Type B pancreatic cell (in vitro differentiated cells): ENCODE measurements at regions not wholly inside any gene's neighbourhood (a gene's known extent, or its start where the extent isn't known, plus 50 kb on each side); places are given as distances from the start of the nearest gene placed in this dataset.

Experiments used
- DNase-seq: peaks from one replicate; pipeline ENCODE4 v3.0.0; 2021; ENCODE audit warnings: mixed read lengths; ENCODE audit not compliant: unreplicated experiment; ENCODE audit errors: extremely low spot score
- H3K27ac Mint-ChIP-seq: 2 replicates; pipeline ENCODE4 v1.8.0; 2021; ENCODE audit warnings: mild to moderate bottlenecking, mixed read lengths
- H3K27me3 Mint-ChIP-seq: 2 replicates; pipeline ENCODE4 v1.8.0; 2021; ENCODE audit warnings: mixed read lengths
- H3K36me3 Mint-ChIP-seq: 2 replicates; pipeline ENCODE4 v1.8.0; 2021; ENCODE audit warnings: mixed read lengths
- H3K4me1 Mint-ChIP-seq: one replicate; pipeline ENCODE4 v1.8.0; 2021; ENCODE audit warnings: mixed read lengths; ENCODE audit not compliant: unreplicated experiment
- H3K4me3 Mint-ChIP-seq: 2 replicates; pipeline ENCODE4 v1.8.0; 2021; ENCODE audit warnings: mild to moderate bottlenecking, mixed read lengths
- H3K9me3 Mint-ChIP-seq: 2 replicates; pipeline ENCODE4 v1.8.0; 2021; ENCODE audit warnings: mixed read lengths
- TF ChIP-seq, protein P1 (sequence below): fragments of 200-600 bp; sonication (generic); conservative IDR thresholded peaks from 2 replicates; pipeline ENCODE4 v1.5.0; 2021; ENCODE audit warnings: antibody characterized with exemption, mild to moderate bottlenecking

DNA sequence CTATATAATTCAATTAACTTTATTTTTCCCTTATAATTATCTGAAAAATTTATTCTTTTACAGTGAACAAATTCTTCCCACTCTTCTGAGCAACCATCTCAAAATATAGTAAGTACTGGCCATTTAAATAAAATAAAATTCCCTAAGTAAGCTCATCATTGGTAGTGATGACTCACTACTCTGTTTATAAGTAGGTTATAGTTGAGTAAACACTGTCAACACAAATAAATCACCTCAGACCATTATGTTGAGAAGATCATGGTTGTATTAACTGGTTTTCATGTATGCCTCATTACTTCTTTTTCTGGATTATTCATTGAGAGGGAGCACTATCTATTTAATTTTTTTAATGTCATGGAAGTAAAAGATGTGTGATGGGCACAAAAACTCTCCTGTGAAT is 220.5 kb downstream of the SEC23A start:
- TF ChIP-seq, protein P1, sequence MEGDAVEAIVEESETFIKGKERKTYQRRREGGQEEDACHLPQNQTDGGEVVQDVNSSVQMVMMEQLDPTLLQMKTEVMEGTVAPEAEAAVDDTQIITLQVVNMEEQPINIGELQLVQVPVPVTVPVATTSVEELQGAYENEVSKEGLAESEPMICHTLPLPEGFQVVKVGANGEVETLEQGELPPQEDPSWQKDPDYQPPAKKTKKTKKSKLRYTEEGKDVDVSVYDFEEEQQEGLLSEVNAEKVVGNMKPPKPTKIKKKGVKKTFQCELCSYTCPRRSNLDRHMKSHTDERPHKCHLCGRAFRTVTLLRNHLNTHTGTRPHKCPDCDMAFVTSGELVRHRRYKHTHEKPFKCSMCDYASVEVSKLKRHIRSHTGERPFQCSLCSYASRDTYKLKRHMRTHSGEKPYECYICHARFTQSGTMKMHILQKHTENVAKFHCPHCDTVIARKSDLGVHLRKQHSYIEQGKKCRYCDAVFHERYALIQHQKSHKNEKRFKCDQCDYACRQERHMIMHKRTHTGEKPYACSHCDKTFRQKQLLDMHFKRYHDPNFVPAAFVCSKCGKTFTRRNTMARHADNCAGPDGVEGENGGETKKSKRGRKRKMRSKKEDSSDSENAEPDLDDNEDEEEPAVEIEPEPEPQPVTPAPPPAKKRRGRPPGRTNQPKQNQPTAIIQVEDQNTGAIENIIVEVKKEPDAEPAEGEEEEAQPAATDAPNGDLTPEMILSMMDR, result no peak
- Mint-ChIP-seq H3K27me3 (no peaks in the 10 kb centered on the region), H3K36me3 (no peaks in the 10 kb centered on the region), H3K9me3 (peaks cover 4% of the 10 kb centered on the region), H3K4me3 (no peak overlapping the region), H3K4me1 (peaks cover 13% of the 10 kb centered on the region), H3K27ac (no peak overlapping the region)
- no peak for DNase-seq

DNA sequence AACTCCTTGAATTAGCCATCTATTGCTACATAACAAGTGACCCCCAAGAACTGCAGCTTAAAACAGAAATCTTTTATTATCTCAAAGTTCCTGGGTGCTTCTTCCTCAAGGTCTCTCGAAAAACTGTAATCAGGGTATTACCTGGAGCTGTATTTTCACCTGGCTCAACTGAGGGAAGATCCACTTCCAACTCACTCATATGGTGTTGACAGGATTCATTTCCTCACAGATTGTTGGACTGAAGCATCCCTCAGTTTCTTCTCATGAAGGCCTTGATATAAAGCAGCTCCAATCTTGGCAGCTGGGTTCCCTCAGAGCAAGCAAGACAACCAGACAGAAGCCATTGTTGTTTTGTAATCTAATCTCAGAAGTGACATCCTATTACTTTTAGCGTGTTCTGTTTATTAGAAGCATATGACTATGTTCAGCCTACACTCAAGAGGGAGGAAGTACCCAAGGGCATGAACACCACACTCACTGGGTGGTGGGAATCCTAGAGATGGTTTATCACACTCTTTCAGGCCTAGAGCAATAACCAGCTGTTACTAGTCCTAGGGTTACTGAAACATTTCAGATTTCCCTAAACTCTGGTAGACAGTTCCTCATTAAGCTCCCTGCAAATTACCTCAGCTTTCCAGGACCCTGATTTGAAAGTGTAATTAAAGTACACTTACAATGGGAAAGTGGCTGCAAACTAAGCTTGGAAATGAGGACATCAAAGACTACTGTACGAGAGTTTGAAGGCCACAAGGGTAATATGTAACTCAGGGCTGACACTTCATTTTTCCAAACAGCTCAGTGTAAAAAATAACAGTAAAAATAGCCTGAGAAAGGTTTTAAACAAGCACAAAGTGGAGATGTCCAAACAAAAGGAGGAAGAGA is 222.2 kb downstream of the SEC23A start:
- H3K27me3 Mint-ChIP-seq, result no peaks in the 10 kb centered on the region
- TF ChIP-seq, protein P1, result no peak
- no peak overlapping the region for H3K4me3 Mint-ChIP-seq
- H3K27ac Mint-ChIP-seq, result no peak overlapping the region
- peaks cover 12% of the 10 kb centered on the region for H3K4me1 Mint-ChIP-seq
- no peaks in the 10 kb centered on the region for H3K36me3 Mint-ChIP-seq
- no peak for DNase-seq
- H3K9me3 Mint-ChIP-seq, result peaks cover 4% of the 10 kb centered on the region

DNA sequence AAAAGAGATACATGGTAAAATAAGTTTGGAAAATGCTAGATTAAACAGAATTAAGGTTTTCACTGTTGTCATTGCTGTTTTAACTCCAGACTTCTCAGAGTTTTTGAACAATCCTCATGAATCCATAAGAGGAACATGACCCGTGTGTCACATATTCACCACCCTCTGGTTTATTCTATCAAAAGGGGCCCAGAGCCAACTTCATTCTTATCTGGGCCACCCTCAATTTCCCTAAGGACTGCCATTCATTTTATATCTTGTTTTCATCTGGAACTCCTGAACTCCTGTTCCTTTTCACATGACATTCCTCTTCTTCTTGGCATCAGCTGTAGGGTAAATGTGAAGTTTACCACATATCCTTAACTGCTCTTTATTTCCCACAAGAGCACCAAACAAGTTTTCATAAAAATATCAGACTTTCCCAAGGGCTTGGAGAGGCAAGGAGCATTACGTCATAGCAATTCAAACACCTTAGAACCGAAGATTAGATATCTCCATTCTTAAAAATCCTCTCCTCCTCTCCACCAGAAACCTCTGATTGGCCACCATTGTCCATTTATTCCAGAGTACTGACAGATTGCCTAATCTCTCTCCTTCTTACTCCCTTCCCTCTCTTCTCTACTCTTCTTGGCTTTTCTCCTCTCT is 225.2 kb downstream of the SEC23A start:
- Mint-ChIP-seq H3K4me1 (peaks cover 12% of the 10 kb centered on the region), H3K27me3 (no peaks in the 10 kb centered on the region), H3K4me3 (no peak overlapping the region), H3K36me3 (no peaks in the 10 kb centered on the region), H3K27ac (no peak overlapping the region), H3K9me3 (peaks cover 4% of the 10 kb centered on the region)
- TF ChIP-seq, protein P1, result no peak
- DNase-seq, result no peak

DNA sequence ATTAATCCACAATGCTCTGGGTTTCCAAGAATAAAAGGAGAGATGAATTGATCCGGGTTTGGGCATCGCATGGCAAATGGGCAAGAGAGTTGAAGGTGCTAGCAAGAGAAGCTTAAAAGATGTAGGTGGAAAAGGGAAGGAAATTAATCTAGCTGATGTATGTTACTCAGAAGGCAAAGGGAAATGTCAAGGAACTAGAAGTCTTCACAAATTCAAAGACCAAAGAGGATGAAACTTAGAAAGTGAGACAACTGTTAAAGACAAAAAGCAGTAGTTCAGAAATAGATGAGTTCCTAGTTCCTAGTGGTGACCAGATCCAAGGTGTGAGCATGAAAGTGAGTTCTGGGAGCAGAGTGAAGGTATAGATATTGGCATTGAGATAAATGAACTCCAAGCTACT is 228.3 kb downstream of the SEC23A start:
- no peak overlapping the region for H3K27ac Mint-ChIP-seq
- no peak overlapping the region for H3K4me3 Mint-ChIP-seq
- peaks cover 4% of the 10 kb centered on the region for H3K9me3 Mint-ChIP-seq
- no peaks in the 10 kb centered on the region for H3K27me3 Mint-ChIP-seq
- H3K36me3 Mint-ChIP-seq, result no peaks in the 10 kb centered on the region
- TF ChIP-seq, protein P1, result no peak
- no peak for DNase-seq
- peaks cover 4% of the 10 kb centered on the region for H3K4me1 Mint-ChIP-seq

DNA sequence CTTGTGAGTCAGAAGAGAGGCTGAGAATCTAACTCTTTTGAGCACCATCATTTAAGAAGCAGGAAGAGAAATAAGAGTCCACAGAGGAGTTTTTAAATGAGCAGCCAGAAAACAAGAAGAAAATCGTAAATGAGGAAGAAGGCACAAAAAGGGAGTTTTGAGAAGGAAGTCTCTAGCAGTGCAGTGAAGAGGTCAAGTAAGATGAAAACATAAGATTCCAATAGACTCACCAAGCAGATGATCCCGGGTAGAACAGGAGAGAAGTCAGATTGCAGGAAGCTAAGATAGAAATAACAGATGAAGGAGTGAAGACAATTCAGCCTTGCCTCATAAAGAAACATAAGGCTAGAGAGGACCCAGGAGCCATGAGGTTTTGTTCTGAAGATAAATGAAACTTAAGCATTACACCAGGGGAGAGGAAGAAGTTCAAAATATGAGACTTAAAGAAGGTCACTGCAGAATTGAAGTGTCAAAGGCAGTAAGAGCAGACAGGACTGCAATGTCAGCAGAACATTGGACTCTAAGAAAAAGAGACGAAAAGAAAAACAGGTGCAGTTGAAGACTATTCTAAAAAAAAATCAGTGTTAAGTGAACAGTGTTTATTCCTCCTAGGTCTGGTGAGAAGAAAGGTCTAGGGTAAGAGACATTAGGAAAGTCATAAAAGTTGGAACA is 229.0 kb downstream of the SEC23A start:
- DNase-seq, result no peak
- Mint-ChIP-seq H3K4me1 (peaks cover 10% of the 10 kb centered on the region), H3K27ac (no peak overlapping the region), H3K9me3 (no peaks in the 10 kb centered on the region), H3K36me3 (no peaks in the 10 kb centered on the region), H3K4me3 (no peak overlapping the region), H3K27me3 (no peaks in the 10 kb centered on the region)
- TF ChIP-seq, protein P1, result no peak
